Nephron (organoid): ENCODE measurements at regions not wholly inside any gene's neighbourhood (a gene's known extent, or its start where the extent isn't known, plus 50 kb on each side); places are given as distances from the start of the nearest gene placed in this dataset.

Source experiments
- H3K27ac Mint-ChIP-seq, 3 experiments: 2 replicates each; pipeline ENCODE4 v1.8.0; 2020; ENCODE audit warnings: mixed read lengths in 3 of 3, mild to moderate bottlenecking in 2 of 3, moderate library complexity in 1 of 3
- H3K27me3 Mint-ChIP-seq: 2 replicates; pipeline ENCODE4 v1.8.0; 2021; ENCODE audit warnings: low read depth, mild to moderate bottlenecking, moderate library complexity, mixed read lengths
- H3K36me3 Mint-ChIP-seq: 2 replicates; pipeline ENCODE4 v1.8.0; 2020; ENCODE audit warnings: low read depth, mixed read lengths
- H3K4me1 Mint-ChIP-seq: 2 replicates; pipeline ENCODE4 v1.8.0; 2020; ENCODE audit warnings: mixed read lengths
- H3K4me3 Mint-ChIP-seq, 3 experiments: 2 replicates each; pipeline ENCODE4 v1.8.0; 2020; ENCODE audit warnings: mild to moderate bottlenecking in 3 of 3, mixed read lengths in 3 of 3, moderate library complexity in 2 of 3
- H3K9me3 Mint-ChIP-seq: 2 replicates; pipeline ENCODE4 v1.8.0; 2020; ENCODE audit warnings: mixed read lengths
- TF ChIP-seq, protein P1 (sequence below), 3 experiments: fragments of 200-600 bp; sonication (generic); IDR thresholded peaks; one replicate each; pipeline ENCODE4 v1.5.0; 2021; ENCODE audit warnings: antibody characterized with exemption in 3 of 3; ENCODE audit not compliant: unreplicated experiment in 3 of 3

DNA sequence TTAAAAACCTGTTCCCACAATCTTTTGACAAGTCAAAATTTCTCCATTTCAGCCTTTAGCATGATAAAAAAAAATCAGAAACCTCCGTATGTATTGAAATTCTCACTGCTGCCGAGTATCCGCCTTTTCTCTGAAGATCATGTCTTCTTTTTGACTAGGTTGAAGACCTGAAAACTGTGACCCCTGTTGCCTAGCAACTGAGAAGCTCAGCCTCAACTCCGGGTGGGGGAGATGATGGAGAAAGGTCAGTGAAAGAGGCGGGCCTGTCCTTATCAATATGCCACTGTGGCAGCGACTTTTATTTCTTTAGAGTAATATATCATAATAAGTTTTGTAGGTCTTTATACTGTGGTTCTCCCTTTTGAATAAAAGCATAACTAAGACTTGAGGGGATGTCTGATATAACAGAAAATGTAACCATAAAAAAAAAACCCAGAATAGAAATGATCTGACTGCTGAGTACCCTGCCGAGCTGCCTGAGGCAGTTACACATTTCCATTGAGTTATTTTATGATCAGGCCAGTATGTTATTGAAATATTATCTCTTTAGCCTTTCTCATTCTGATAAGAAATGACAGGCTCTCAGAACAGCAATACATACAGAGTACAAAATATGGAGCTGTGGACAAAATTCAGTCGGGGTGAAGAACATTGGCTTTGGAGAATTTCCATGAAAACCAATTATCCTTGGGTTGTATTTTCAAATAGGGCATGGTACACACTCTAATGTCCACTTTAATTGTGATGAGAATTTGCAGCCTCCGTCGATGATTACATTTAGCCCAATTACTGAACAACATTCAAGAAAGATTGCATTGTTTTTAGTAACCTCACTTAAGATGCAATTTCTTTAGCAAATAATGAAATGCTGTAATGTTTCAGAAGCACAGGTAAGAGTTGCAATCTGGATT lies 136.7 kb upstream of the EEF1E1 start:
- Mint-ChIP-seq H3K9me3 (no peaks in the 10 kb centered on the region), H3K36me3 (no peaks in the 10 kb centered on the region), H3K4me3 (no peak overlapping the region), H3K4me1 (peaks cover 29% of the 10 kb centered on the region), H3K27me3 (peaks cover 7% of the 10 kb centered on the region), H3K27ac (peak overlapping the region; percentile 28 to 91 (median 64))
- TF ChIP-seq, protein P1, sequence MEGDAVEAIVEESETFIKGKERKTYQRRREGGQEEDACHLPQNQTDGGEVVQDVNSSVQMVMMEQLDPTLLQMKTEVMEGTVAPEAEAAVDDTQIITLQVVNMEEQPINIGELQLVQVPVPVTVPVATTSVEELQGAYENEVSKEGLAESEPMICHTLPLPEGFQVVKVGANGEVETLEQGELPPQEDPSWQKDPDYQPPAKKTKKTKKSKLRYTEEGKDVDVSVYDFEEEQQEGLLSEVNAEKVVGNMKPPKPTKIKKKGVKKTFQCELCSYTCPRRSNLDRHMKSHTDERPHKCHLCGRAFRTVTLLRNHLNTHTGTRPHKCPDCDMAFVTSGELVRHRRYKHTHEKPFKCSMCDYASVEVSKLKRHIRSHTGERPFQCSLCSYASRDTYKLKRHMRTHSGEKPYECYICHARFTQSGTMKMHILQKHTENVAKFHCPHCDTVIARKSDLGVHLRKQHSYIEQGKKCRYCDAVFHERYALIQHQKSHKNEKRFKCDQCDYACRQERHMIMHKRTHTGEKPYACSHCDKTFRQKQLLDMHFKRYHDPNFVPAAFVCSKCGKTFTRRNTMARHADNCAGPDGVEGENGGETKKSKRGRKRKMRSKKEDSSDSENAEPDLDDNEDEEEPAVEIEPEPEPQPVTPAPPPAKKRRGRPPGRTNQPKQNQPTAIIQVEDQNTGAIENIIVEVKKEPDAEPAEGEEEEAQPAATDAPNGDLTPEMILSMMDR (IDR thresholded peaks at IDR 0.05; ENCODE audit: unreplicated experiment in 3 of 3), result no peak

DNA sequence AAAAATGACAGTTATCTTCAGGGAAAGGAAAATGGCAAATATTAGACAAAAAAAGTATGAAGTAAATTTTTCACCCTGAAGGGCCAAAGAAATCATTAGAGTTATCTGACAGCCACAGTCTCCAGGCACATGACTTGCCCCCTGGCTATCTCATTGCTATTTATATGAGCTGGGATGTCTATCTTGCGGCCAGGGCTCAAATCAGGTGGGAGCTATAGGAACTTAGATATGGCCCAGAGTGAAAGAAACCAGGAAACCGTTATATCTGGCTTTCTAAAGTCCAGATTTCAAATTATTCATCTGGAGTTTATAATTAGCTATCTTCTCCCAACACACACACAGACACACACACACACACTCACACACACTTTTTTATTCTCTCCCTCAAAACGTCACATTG lies 135.3 kb upstream of the EEF1E1 start:
- Mint-ChIP-seq H3K27ac (peak overlapping the region in 2 of 3 experiments; percentile 13 to 64), H3K4me3 (no peak overlapping the region), H3K9me3 (no peaks in the 10 kb centered on the region), H3K4me1 (peaks cover 21% of the 10 kb centered on the region), H3K27me3 (peaks cover 3% of the 10 kb centered on the region), H3K36me3 (no peaks in the 10 kb centered on the region)
- TF ChIP-seq, protein P1 (IDR thresholded peaks at IDR 0.05; ENCODE audit: unreplicated experiment in 3 of 3), result no peak

DNA sequence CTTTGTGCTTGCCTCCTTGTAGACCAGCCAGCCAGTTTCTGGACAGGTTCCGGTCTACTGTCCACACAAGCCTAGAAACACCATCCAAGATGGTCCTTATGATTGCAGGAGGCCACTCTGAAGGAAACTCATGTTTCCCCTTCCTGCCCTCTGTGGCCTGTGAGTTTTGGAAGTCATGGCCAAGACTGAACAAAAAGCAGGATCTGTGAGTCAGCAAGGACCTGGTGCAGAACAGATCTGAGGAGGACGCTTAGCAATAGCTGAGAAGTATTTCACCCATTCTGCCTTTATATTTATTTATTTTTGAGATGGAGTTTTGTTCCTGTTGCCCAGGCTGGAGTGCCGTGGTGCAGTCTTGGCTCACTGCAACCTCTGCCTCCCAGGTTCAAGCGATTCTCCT lies 134.6 kb upstream of the EEF1E1 start:
- H3K4me1 Mint-ChIP-seq, result peaks cover 19% of the 10 kb centered on the region
- no peaks in the 10 kb centered on the region for H3K36me3 Mint-ChIP-seq
- H3K4me3 Mint-ChIP-seq, result no peak overlapping the region
- peaks cover 3% of the 10 kb centered on the region for H3K27me3 Mint-ChIP-seq
- H3K27ac Mint-ChIP-seq, result no peak overlapping the region
- H3K9me3 Mint-ChIP-seq, result no peaks in the 10 kb centered on the region
- TF ChIP-seq, protein P1 (IDR thresholded peaks at IDR 0.05; ENCODE audit: unreplicated experiment in 3 of 3), result no peak

DNA sequence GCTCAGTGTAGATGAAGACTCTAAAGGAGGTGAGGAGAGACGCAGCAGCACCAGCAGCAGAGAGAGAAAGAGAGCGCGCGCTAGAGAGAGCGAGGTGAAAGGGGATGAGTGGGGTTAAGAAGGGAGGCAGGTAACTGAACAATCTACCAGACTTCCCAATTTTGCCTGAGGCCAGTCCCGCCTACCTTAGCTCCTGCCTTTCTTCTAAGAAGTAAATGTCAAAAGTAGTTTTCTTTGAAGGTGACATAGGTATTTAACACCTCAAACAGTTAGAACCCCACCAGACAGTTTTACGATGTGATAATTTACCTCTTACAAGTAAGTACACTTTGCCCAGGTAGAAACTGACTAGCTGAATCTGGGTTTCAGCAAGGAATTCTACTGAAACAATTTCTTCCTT lies 132.0 kb upstream of the EEF1E1 start:
- Mint-ChIP-seq H3K4me1 (peaks cover 14% of the 10 kb centered on the region), H3K27me3 (peaks cover 3% of the 10 kb centered on the region), H3K27ac (no peak overlapping the region), H3K4me3 (no peak overlapping the region), H3K36me3 (no peaks in the 10 kb centered on the region), H3K9me3 (no peaks in the 10 kb centered on the region)
- TF ChIP-seq, protein P1 (IDR thresholded peaks at IDR 0.05; ENCODE audit: unreplicated experiment in 3 of 3), result no peak

DNA sequence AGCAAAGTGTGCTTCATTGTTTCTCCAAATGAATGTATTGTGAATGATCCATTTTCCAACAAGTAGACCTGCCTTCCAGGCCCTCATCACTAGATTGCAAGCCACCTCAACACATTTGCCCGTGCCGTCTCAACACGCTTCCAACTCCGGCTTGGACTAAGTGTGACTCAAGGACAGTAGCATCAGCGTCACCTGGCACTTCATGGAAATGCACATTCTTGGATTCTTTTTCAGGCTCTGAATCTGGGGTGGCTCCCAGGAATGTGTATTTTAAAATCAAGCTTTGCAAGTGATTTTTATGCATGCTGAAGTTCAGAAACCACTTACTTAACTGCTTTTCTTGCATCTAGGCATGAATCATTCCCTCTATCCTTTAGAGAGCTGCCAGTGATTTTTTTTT lies 129.6 kb upstream of the EEF1E1 start:
- H3K36me3 Mint-ChIP-seq, result no peaks in the 10 kb centered on the region
- TF ChIP-seq, protein P1 (IDR thresholded peaks at IDR 0.05; ENCODE audit: unreplicated experiment in 3 of 3), result no peak
- no peak overlapping the region for H3K4me3 Mint-ChIP-seq
- H3K27me3 Mint-ChIP-seq, result no peaks in the 10 kb centered on the region
- H3K27ac Mint-ChIP-seq, result no peak overlapping the region
- peaks cover 5% of the 10 kb centered on the region for H3K4me1 Mint-ChIP-seq
- H3K9me3 Mint-ChIP-seq, result no peaks in the 10 kb centered on the region
